ENCODE measurements at regions not wholly inside any gene's neighbourhood (a gene's known extent, or its start where the extent isn't known, plus 50 kb on each side); places are given as distances from the start of the nearest gene placed in this dataset.

- no peak for DNase-seq
Observed at GRCh38 chr2:4391013-4391412, 687.6 kb downstream of the DCDC2C start.

DNA sequence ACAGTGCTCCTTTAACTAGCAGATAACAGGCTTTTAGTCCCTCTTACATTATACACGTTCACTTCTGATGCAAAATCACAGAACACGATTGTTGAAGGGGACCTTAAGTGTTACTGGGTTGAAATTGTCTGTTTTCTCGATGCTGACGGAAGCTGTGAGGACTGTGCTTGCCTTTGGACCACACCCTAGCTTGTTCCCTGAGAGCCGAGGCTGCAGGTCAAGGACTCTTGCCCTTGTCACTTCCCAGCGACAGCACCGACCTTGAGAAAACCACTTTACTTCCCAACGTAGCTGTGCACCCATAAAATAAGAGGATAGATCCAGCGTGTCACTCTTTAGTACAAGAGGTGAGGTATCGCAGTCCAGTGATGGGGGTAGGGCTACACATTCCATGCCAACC lies 701.0 kb downstream of the DCDC2C start:
- no peak for DNase-seq

DNA sequence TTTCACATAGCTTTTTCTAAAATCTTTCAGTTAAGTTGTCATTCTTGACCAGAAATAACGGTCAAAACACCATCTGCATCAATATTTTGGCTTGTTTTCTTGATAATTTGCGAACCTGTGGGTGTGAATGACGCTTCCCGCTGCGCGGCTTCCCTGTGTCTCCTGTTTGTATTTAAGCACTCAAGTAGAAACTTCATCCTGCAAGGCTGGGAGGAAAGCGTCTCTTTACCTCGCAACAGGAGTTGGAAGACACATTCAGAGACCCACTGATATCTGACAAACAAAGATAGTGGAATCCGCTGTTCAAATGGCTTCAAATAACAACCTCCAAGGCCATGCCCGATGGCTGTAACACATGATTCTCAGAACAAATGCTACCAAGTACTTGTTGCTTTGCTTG lies 704.9 kb downstream of the DCDC2C start:
- no peak for DNase-seq

DNA sequence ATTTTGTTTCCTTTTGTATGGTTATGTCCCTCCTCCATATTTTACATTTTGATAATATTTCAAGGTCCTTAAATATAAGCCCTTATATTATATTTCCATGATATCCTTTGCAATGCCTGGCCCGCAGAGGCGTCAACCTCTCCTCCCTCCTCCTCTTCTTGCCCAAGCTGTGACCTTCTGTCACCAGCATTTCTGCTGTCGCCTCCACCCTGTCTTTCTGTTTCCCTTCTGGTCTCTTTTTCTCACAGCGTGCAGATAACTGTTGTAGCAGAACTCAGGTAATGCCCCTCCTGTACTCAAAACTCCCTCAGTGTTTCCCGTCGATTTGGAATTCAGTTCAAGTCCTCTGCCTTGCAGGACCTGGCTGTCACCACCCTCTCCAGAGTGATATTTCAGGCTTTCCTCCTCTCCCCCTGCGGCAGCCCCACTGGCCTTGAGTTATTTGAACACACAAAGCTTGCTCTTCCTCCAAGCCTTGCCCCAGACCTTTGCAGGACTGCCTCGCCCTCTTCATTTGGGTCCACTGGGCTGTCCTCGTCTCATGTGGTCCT lies 709.3 kb downstream of the DCDC2C start:
- no peak for DNase-seq

- no peak for DNase-seq
Observed at GRCh38 chr2:4415171-4415570, 711.8 kb downstream of the DCDC2C start.

DNA sequence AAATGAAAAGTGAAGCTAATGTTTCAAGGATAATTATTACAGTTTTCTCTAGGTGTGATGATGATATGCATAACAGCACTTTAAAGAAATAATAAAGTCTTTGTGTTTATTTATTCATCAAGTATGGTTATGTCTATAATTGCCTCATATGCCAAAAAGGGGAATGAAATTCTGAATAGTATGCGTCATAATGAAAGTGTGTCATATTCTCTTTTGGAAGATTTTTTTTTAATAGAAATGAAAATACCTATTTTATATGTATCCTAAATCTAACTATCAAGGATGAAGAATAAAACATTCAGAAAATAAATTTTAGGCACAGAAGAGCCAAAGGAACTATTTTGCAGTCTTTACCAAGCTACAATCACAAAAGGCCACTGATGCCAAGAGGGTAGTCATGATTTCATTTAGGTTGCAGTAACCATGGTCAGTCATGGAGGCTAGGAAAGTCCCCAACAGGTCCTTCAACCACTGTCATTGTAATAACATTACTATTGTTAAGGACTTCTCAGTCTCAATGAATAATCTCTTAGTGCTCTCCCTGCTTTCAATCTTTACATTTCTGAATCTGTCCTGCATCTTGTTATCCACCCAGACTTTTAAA lies 712.5 kb downstream of the DCDC2C start:
- no peak for DNase-seq

DNA sequence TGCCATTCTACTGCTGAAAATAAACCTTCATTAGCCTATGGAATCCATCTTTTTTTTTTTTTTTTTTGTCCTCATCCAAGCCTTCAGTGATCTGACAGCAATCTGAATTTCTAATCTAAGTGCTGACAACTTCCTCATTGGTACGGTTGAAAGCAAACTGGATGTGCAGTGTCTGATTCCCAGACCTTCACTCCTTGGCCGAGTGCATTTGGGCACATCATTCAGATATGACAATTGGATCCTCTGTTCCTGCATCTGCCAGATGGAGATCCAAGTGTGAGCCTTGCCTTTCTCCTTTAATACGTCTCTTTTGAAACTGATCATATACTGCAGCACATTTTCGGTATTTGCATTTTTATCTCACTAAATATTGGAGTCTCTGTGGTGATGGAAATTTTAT lies 713.1 kb downstream of the DCDC2C start:
- no peak for DNase-seq

DNA sequence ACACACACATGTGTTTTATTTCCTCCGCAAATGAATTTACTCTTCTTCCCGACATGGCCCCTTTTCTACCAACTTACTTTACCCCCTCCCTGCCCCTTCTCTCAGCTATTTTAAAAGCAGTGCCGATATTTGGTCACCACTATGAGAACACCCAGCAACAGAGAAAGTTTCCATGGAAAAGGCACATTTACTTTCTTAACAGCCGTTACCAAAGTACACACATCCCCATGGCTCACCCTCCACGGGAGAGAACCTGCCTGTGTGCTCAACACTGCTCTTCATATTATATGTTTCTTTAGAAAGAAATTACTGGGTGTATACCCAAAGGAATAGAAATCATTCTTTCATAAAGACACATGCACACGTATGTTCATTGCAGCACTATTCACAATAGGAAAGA lies 714.4 kb downstream of the DCDC2C start:
- DNase-seq, result no peak

DNA sequence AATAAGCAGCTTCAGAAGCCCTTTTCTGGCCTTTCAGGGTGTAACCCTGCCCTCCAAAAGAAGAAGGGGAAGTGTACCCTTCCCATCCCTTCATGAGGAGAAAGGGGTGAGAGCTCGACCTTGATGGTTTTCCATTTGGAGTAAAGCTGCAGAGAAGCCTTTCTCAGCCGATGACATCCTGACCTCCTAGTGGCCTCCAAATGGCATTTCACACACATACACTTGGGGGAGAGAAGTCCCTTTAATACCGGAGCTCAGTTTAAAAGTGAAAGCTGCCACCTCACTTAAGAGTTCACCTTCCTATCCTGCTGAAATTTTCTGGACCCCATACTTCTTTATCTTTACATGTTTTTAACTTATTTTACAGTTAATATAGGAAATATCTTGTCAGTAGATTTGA lies 716.7 kb downstream of the DCDC2C start:
- DNase-seq, result no peak

DNA sequence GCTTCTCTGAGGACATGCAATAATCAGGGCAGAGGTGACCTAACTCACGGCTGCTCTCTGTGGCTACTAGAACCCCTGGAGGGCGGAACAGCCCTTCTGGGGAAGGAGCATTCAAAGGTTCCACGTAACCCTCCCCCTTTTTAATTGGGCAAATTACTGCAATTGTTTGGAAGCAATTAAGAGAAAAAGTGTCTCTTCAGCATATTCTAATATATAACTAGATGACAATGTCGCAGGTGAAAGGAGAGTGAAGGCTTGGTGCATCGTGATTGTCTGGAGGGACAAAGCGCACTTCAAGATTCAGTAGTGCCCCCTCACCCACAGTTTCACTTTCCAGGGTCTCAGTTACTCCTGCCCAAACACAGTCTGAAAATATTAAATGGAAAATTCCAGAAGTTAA lies 720.8 kb downstream of the DCDC2C start:
- DNase-seq, result no peak

DNA sequence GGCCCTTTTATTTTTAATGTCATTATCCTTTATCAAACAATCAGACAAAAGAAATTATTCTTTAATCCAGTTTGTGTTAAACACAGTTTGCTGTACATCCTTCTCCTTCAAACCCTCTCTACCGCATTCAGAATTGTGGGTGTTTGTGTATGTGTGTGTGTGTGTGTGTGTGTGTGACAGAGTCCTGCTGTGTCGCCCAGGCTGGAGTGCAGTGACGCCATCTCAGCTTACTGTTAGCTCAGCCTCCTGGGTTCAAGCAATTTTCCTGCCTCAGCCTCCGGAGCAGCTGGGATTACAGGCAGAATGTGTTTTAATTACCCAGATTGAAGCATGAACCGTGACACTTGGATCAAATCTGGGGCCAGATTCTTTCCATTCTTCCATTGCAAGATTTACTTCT lies 723.7 kb downstream of the DCDC2C start:
- peak; percentile 55 for DNase-seq

DNA sequence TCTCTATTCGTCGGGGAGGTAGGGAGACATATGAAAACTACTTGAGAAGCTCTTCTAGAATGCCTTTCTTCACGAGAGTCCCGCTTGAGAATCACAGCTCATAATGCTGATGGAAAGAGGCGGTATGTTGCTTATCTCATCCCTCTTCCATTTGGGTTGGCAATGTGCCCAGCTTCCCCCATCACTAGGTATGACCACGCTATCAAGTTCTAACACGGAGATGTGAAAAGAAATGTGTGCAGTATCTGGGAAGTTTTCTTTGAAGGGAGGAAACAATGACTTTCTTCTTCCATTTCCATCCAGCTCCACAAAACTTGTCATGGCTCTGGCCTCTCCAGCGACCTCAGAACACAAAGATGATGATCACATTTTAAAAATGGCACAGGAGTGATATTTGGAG lies 742.4 kb downstream of the DCDC2C start:
- DNase-seq, result peak; percentile 24

GRCh38 chr2:4454907-4455306 lies 751.5 kb downstream of the DCDC2C start:
- no peak for DNase-seq

GRCh38 chr2:4455486-4456155 lies 752.2 kb downstream of the DCDC2C start:
- no peak for DNase-seq

GRCh38 chr2:4464634-4465266 lies 761.4 kb downstream of the DCDC2C start:
- DNase-seq, result no peak

DNA sequence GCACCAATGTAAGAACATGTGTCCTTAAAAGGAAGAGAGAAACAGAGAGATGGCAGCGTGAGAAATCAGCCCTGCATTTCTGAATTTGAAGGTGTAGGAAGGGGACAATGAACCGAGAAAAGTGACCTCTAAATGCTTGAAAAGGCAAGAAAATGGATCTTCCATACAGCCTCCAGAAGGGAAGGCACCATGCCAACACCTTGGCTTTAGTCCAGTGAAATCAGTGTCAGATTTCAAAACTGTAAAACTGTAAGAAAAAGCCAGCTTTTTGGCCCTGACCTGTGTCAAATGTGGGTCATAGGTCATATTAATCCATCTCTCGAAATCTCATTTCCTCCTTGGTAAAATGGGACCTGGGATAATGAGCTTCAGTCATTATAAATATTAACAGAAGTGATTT lies 762.3 kb downstream of the DCDC2C start:
- peak; percentile 21 for DNase-seq

- no peak for DNase-seq
Observed at GRCh38 chr2:4475618-4476017, 772.2 kb downstream of the DCDC2C start.

GRCh38 chr2:4483050-4483449 lies 779.7 kb downstream of the DCDC2C start:
- no peak for DNase-seq

GRCh38 chr2:4486971-4487370 lies 783.6 kb downstream of the DCDC2C start:
- DNase-seq, result no peak

DNA sequence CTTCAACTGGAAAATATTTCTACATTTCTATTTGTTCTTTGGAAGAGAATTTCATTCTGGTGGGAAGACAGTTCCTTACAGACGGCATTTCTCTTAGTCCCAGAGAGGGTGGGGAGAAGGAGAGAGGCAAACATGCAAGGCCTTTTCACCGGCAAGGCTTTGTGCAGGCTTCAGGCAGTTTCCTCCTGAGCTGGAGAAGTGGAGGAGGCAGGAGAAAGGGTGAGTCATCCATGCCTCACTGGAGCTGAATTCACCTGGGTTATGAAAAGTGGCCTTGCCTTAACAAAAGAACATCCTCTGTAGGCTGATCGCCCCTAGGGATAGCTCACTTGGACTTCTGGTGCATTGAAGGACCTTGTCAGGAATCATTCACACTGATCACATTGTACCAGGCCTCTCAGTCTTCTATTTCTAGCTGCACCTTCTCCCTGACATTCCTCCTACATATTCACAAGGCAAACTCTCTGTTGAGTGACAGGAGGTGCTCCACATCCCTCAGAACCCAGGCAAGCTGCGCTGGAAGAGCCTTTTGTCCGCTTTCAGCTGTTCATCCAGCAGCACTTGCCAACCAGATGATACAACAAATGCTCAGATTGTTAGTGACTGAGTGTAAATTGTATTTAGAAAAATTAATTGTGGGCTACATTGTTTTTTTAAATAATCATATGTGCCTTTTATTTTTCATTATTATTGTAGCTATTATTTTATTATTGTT lies 796.1 kb downstream of the DCDC2C start:
- DNase-seq, result peak; percentile 84

DNA sequence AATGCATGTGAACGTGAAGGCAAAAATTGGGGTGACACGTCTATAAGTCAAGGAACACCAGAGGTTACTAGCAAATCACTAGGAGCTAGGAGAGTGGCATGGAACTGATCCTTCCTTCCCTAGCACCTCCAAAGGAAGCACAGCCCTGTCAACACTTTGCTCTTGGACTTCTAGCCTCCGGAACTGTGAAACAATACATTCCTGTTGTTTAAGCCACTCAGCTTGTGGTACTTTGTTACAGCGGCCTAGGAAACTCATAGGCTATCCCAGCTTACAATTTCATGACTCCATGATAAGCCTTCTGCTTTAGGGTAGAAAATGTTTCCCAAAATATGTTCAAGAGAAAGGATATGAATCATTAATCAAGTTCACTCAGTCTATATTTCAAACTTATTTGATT lies 798.1 kb downstream of the DCDC2C start:
- DNase-seq, result no peak

DNA sequence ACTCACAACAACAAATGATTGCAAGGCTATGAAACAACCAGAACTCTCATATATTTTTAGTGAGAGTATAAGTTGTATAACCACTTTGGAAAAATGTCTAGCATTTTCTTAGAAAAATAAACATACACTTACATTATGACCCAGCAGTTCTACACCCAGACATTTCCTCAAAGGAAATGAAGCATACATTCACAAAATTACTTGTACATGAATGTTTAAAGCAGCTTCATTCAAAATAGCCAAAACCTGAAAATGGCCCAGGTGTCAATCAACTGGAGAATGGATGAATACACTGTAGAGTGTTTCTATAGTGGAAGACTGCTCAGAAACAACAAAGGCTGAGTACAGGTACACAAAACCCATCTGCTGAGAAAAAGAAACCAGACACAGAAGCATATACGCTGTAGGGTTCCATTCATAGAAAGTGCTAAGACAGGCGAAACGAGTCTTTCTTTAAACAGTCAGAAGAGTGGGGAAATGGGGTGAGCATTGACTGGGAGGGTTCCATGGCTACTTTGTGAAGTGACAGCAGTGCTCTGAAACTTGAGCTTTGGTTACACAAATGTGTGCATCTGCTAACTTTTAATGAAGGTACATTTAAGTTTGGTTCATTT lies 799.0 kb downstream of the DCDC2C start:
- no peak for DNase-seq

DNA sequence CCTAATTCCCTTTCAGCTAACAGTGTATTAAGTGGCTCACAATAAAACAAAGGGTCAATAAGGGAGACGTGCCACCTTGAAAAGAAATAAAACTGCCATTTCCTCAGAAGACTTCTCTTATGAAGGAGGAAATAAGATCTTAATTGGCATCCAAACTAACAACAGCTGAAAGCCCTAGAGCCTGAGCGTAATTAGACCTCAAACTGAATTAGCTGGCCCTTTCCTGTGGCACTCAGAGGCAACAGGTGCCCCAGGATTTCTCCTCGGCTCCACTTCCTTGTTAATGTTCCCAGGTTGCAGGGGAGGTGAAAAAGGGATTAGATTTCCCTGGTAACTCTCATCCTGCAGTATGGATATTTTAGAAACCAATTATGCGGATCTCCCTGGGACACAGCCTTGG lies 804.3 kb downstream of the DCDC2C start:
- DNase-seq, result no peak
